Right lobe of liver (tissue), 4 donors: ENCODE measurements at regions not wholly inside any gene's neighbourhood (a gene's known extent, or its start where the extent isn't known, plus 50 kb on each side); places are given as distances from the start of the nearest gene placed in this dataset.

Source experiments
- POLR2A ChIP-seq: fragments of 450-650 bp; IDR thresholded peaks from one replicate; pipeline ENCODE4 v1.6.1; 2017; ENCODE audit warnings: antibody characterized with exemption, mild to moderate bottlenecking
- TF ChIP-seq, protein P1 (sequence below), 4 donors: fragments of 200-600 bp in 3 of 4; fragments of 450-650 bp in 1 of 4; IDR thresholded peaks; one replicate each; pipeline versions ENCODE4 v1.5.1 to v1.8.0; 2016 to 2022; ENCODE audit warnings: antibody characterized with exemption in 4 of 4, mild to moderate bottlenecking in 2 of 4
- donor health status: DM: no; HTN: no; CAD: no.
- donor health status: DM: no; HTN: no; CAD: no.
- donor health status: DM: no; HTN: yes; CAD: no.

DNA sequence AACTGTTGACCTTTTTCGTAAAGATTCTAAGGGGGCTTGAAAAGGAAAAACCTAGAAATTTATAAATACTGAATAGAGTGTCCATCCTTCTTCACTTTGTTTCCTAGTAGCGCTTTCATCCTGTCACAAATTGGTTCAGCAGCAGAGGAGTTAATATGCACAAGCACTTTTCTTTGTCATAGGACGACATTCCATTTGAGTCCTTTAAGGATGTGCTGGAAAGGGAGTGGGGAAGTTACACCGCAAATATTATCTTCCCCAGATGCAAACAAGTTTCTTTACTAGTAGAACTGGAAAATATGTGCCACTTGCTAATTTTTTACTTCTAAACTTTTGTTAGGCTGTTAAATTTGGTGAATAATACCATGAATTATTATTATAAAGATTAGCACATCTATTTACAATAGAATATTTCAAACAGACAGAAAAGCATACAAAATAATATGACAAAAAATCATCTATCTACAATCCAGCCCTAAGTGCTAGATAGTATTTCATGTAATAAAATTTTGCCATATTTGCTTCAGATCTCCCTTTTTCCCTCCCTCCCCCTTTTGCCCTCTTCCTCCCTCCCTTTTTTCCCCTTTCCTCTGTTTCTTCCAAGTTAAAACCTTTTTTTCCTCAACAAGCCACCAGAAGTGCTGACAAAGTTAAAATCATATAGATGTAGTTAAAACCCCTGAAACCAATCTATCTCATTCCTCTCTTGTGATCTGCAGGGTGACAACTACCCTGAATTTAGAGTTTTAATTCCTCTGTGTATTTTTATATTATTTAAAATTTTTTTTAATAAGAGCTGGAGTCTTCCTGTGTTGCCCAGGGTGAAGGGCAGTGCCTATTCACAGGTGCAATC lies 50.5 kb upstream of the MAP4K3 start:
- TF ChIP-seq, protein P1, sequence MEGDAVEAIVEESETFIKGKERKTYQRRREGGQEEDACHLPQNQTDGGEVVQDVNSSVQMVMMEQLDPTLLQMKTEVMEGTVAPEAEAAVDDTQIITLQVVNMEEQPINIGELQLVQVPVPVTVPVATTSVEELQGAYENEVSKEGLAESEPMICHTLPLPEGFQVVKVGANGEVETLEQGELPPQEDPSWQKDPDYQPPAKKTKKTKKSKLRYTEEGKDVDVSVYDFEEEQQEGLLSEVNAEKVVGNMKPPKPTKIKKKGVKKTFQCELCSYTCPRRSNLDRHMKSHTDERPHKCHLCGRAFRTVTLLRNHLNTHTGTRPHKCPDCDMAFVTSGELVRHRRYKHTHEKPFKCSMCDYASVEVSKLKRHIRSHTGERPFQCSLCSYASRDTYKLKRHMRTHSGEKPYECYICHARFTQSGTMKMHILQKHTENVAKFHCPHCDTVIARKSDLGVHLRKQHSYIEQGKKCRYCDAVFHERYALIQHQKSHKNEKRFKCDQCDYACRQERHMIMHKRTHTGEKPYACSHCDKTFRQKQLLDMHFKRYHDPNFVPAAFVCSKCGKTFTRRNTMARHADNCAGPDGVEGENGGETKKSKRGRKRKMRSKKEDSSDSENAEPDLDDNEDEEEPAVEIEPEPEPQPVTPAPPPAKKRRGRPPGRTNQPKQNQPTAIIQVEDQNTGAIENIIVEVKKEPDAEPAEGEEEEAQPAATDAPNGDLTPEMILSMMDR (IDR thresholded peaks at IDR 0.05): no peak
- TF ChIP-seq POLR2A: no peak
